ENCODE measurements at regions not wholly inside any gene's neighbourhood (a gene's known extent, or its start where the extent isn't known, plus 50 kb on each side); places are given as distances from the start of the nearest gene placed in this dataset.

DNA sequence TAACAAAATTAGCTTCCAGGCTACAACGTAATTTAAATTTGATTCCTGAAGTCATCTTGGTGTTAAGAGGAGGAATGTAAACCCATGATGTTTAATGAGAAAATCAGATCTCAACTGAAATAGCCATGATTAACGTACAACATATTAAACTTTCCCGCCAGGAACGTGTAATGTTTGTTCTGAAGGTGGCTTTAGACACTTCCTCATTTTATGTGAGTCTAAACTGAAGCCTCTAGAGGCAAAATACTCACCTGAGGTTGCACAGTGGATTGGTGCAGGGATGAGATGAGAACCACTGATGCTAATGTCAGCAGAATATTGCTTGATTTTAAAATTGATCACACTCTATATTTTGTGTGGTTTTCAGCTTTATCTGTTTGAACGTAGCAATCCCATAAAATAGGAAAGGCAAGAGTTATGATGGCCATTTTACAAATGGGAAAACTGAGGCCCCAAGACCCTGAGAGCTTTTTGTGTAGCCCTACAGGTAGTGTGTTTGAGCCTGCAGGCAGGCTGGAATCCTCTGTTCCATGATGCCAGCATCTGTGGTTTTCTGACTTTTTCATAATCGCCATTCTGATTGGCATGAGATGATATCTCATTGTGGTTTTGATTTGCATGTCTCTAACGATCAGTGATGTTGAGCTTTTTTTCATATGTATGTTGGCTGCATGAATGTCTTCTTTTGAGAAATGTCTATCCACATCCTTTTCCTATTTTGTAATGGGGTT, 243.7 kb upstream of the BMPER start:
- POLR2A ChIA-PET = no interaction called here
- CTCF ChIA-PET = no interaction called here

GRCh38 chr7:33666531-33666930, 238.8 kb upstream of the BMPER start:
- ChIA-PET POLR2A (no interaction called here), CTCF (no interaction called here)

DNA sequence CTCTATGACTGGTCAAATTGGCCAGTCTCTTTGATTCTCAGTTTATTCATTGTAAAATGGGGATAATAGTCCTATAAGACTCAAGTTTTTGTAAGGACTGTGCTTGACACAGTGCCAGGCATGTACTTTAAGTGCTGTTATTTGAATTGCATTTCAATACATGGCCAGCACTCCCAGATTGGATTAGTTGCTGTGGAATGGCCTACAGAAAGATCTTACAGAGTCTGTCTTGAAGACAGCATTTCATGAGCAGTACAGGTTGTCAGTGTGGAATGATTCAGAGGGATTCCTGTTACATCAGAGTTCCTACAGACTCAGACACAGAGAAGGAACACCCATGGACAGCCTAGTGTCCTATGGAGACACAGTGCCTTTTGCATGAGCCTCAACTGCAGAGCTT, 238.1 kb upstream of the BMPER start:
- ChIA-PET POLR2A (no interaction called here), CTCF (no interaction called here)

DNA sequence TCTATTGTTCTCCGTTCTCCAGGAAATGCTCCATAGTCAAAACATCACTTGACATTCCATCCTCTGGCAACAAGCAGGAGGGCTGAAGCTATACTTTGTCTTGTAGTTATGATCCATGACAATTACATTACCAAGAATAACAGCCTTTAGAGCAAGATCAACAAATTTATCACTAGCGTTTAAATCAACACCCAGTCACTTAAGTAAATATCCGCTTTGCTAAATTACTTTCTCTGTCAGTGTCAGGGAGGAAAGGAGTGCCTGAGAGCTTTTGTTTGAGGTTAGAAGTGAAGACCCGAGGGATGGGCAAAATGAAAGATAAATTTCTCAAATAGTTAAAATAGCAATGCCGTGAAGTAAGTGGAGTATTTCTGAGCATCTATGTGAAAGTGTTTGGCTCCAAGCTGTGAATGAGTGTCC, 236.1 kb upstream of the BMPER start:
- POLR2A ChIA-PET = no interaction called here

GRCh38 chr7:33671531-33672262, 233.6 kb upstream of the BMPER start:
- POLR2A ChIA-PET = no interaction called here
- CTCF ChIA-PET = interaction anchor here (0.7 kb wide), 1 partner anchor 99 kb away, joined by 3 read pairs; no protein-coding TSS in a partner anchor

More for the DNA sequence above, 236.1 kb upstream of the BMPER start:
- CTCF ChIA-PET = no interaction called here

GRCh38 chr7:33673029-33673700, 232.2 kb upstream of the BMPER start:
- ChIA-PET CTCF (no interaction called here), POLR2A (no interaction called here)

DNA sequence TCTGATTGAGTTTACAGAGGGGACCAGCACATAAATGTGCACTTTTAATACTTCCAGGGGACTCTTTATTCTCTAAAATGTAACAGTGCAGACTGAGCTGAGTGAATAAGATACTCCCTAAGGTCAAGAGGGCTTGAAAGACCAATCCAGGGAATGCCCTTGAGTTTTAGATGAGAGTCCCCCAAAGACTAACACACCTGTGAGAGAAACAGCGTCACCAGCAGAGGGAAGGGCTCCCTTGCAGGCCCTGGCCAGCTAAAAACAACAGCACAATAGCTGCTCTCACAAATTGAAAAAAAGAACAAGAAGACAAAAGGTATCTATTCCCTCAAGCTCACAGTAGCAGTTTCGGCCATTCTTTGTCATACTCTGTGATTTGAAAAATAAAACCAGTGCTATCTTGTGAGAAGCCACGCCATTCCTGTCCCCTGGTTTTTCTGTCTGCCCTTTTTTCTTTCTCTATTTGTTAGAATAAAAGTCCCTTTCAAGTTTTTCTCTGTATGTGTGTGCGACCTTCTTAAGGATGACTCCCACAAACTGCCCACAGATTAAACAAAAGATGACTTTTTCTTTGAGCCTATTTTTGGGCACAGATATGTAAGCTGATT, 230.4 kb upstream of the BMPER start:
- POLR2A ChIA-PET = no interaction called here

DNA sequence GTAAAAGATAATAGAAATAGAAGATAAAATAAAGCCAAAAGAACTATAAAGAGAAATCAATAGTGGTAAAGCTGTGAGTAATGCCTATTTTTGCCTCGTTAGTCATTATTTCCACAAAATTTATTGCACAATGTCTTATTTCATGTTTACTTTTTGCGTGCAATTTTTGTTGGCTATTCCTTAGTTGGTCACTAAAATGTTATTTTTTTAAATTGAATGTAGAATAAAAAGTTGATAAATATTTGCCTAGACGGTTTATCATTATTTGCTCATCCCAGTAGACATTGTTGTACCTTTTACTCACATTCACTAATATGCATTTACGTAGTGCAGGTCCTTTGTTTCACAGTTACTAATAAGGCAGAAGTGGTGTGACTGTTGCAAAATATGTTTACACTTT, 227.8 kb upstream of the BMPER start:
- POLR2A ChIA-PET = no interaction called here
- CTCF ChIA-PET = no interaction called here

More for the DNA sequence above, 230.4 kb upstream of the BMPER start:
- CTCF ChIA-PET = no interaction called here

GRCh38 chr7:33678569-33679335, 226.6 kb upstream of the BMPER start:
- ChIA-PET CTCF (no interaction called here), POLR2A (no interaction called here)

DNA sequence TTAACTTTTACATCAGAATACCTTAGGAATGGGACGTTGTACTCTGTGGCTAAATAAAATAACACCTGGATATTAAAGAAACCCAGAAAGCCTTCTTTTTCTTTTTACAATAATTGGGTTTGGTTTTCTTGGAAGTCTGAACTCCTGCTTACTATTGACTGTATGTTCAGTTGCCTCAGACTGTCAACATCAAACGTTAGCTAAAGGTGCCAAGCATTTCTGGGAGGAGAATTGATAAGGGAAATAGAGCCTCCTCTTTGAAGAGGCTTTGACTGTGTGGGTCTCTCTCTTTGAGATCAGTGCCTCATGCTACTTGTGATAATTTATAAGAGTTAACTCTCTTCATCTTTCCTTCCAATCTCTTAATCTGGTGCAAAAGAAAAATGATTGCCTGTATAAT, 224.7 kb upstream of the BMPER start:
- CTCF ChIA-PET = no interaction called here
- POLR2A ChIA-PET = no interaction called here

GRCh38 chr7:33685503-33685902, 219.8 kb upstream of the BMPER start:
- ChIA-PET CTCF (no interaction called here), POLR2A (no interaction called here)

DNA sequence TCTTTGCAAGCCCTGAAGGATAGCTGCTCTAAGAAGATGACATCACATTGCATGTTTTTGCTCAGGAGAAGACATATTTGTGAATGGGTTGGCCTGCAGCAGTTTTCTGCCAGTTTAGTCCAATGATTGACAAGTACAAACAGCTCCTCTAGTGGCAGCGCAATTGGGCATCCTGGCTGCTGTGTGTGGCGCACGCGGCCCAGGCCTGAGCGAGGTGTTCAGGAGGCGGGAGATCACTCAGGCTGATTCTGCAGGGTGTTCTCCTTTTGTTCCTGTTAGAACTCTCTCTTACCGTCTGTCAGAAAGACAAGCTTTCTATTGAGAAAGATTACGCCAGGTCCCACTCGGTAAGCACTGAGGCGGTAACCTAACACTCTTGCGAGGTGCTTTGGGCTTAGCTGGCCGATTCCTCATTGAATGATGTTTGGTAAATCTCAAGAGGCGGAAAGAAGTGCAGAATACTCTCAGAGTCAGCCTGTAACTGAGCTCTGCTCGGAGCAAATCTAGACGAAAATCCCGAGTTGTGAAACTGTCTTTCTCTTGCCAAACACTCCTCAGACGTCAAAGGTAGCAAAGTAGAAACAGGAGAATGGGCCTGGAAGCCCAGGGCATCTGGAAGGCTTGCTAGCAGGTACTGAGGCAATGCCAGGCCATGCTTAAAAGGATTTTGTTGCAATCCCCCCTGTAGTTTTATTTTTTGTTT, 219.2 kb upstream of the BMPER start:
- POLR2A ChIA-PET = no interaction called here
- CTCF ChIA-PET = no interaction called here

- ChIA-PET POLR2A (no interaction called here), CTCF (no interaction called here)
Observed at GRCh38 chr7:33687625-33688024, 217.7 kb upstream of the BMPER start.

GRCh38 chr7:33691180-33691579, 214.2 kb upstream of the BMPER start:
- POLR2A ChIA-PET = no interaction called here

GRCh38 chr7:33692956-33693355, 212.4 kb upstream of the BMPER start:
- ChIA-PET CTCF (no interaction called here), POLR2A (no interaction called here)

More at GRCh38 chr7:33691180-33691579, 214.2 kb upstream of the BMPER start:
- CTCF ChIA-PET = no interaction called here

- ChIA-PET CTCF (interaction anchor here (0.5 kb wide), 1 partner anchor 60 kb away, joined by 3 read pairs; no protein-coding TSS in a partner anchor), POLR2A (no interaction called here)
Observed at GRCh38 chr7:33694006-33694405, 211.3 kb upstream of the BMPER start.

DNA sequence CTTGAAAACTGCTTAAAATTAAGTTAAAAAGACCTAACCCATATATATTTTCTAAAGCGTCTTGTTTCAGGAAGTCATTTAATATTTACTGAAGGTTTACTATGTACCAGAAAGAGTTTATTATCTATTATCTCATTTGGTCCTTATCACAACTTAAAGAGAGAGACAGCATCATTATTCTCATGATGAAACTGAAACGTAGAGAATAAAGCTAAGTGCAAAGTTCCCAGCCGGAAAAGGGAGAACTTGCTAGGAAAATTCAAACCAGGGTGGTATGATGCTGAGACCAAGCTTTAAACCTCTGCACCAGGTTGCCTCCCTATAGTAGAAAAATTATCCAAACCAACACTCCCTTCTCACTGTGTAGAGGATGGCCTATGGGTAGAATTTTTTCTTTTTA, 207.7 kb upstream of the BMPER start:
- POLR2A ChIA-PET = interaction anchor here (0.6 kb wide), 1 partner anchor 107 kb away, joined by 4 read pairs; no protein-coding TSS in a partner anchor
- CTCF ChIA-PET = no interaction called here

GRCh38 chr7:33698041-33698440, 207.3 kb upstream of the BMPER start:
- CTCF ChIA-PET = no interaction called here
- POLR2A ChIA-PET = no interaction called here

DNA sequence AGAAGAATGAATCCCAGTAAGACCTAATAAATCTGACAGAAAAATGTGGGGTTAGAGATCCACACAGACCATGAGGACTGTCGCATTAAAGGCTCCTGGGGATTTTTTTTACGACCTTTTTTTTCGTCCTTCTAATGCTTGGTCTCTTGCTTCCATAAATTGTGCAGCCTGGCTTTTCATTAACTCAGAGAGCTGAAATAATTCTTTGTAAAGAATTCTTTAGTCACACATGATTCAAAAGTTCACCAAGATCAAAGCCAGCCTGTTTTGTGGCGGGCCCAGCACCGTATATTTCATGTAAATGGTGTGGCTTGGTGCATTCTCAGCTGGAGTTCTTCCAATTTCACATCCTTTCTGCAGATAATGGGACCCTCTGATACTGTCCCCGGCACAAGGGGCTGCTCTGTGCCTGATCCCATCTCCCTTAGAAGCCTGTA, 206.6 kb upstream of the BMPER start:
- ChIA-PET POLR2A (no interaction called here), CTCF (no interaction called here)
